K562 (cell line): ENCODE measurements at regions not wholly inside any gene's neighbourhood (a gene's known extent, or its start where the extent isn't known, plus 50 kb on each side); places are given as distances from the start of the nearest gene placed in this dataset.

Experiments used
- ATAC-seq: fragments of 200-7000 bp; cut with Tn5 transposase; 3 replicates; pipeline ENCODE4 v1.9.1; 2020; ENCODE audit warnings: moderate library complexity
- BruUV-seq: library from RNA; stranded (reverse); fragments of 400-500 nt; replicated peaks from 2 replicates; lab custom pipeline; 2021; lab: Mats Ljungman, UMichigan
- CTCF ChIA-PET: fragments of 300-600 bp; formaldehyde crosslinking; extraction: SDS; loops from one replicate; lab custom pipeline; 2021; ENCODE audit warnings: low intra/inter-chr PET ratio; lab: Yijun Ruan, JAX
- POLR2A ChIA-PET: fragments of 300-600, 350-650 bp; sonication (Branson Sonifier 250); formaldehyde crosslinking; extraction: SDS; loops from one replicate; lab custom pipeline; 2021; ENCODE audit warnings: antibody characterized with exemption, inconsistent platforms; lab: Yijun Ruan, JAX
- DNase-seq, 4 experiments: peaks; one replicate each; pipeline versions ENCODE4 v3.0.0 to v3.0.0-alpha.2; 2011 to 2018; ENCODE audit warnings: low spot score in 3 of 4, mixed read lengths in 3 of 4; ENCODE audit errors: extremely low read depth in 1 of 4
- FAIRE-seq: peaks from 2 replicates; lab custom pipeline; 2011; peaks lifted over from hg19 to GRCh38; lab: Jason Lieb, UNC
- H2AFZ ChIP-seq: 2 replicates; pipeline ENCODE4 v1.6.0; 2011; ENCODE audit warnings: low read depth, low read length, control low read depth, inconsistent platforms
- H3K27ac ChIP-seq: fragments of 200-600 bp; 3 replicates; pipeline ENCODE4 v1.8.0; 2011; ENCODE audit warnings: low read depth, mild to moderate bottlenecking, control low read depth, inconsistent platforms, low read length, moderate library complexity, mixed read lengths; ENCODE audit errors: extremely low read depth
- H3K27me3 ChIP-seq, 2 experiments: fragments of 300-600 bp in 1 of 2; 2 replicates in 1 of 2; 3 replicates in 1 of 2; pipeline versions ENCODE4 v1.6.0 to v1.8.0; 2011; ENCODE audit warnings: inconsistent platforms in 2 of 2, low read length in 2 of 2, mild to moderate bottlenecking in 1 of 2, mixed read lengths in 1 of 2, moderate library complexity in 1 of 2; ENCODE audit not compliant: control insufficient read depth in 2 of 2, insufficient read depth in 2 of 2
- H3K36me3 ChIP-seq: fragments of 300-600 bp; 3 replicates; pipeline ENCODE4 v1.8.0; 2011; ENCODE audit warnings: mild to moderate bottlenecking, low read length, inconsistent platforms; ENCODE audit not compliant: control insufficient read depth, insufficient read depth
- H3K4me1 ChIP-seq, 2 experiments: fragments of 200-600 bp in 1 of 2; replicated peaks in 1 of 2; 2 replicates in 1 of 2; 3 replicates in 1 of 2; pipeline versions ENCODE4 v1.5.1 to v1.8.0; 2011; ENCODE audit warnings: inconsistent platforms in 2 of 2, low read length in 2 of 2, mild to moderate bottlenecking in 1 of 2, mixed read lengths in 1 of 2, moderate library complexity in 1 of 2; ENCODE audit not compliant: control insufficient read depth in 2 of 2, insufficient read depth in 2 of 2
- H3K4me2 ChIP-seq: 2 replicates; pipeline ENCODE4 v1.6.1; 2011; ENCODE audit warnings: low read length, control low read depth, inconsistent platforms, mixed read lengths; ENCODE audit not compliant: insufficient read depth
- H3K4me3 ChIP-seq: fragments of 200-600 bp; sonication (generic), shearing (Covaris generic); 2 replicates; pipeline ENCODE4 v1.5.1; 2016; ENCODE audit warnings: control low read depth, inconsistent platforms
- H3K79me2 ChIP-seq: fragments of 200-600 bp; 3 replicates; pipeline ENCODE4 v1.8.0; 2011; ENCODE audit warnings: low read length, inconsistent platforms; ENCODE audit not compliant: control insufficient read depth, insufficient read depth
- H3K9ac ChIP-seq, 2 experiments: 2 replicates each; pipeline versions ENCODE4 v1.6.0 to v1.6.1; 2011; ENCODE audit warnings: low read depth in 2 of 2, low read length in 2 of 2, control low read depth in 1 of 2, inconsistent platforms in 1 of 2, mild to moderate bottlenecking in 1 of 2, mixed read lengths in 1 of 2; ENCODE audit not compliant: insufficient read depth in 1 of 2
- H3K9me1 ChIP-seq: one replicate; pipeline ENCODE4 v1.6.0; 2011; ENCODE audit warnings: inconsistent platforms, mild to moderate bottlenecking, low read length, moderate library complexity; ENCODE audit not compliant: control insufficient read depth, insufficient read depth
- H3K9me3 ChIP-seq: replicated peaks from 2 replicates; pipeline ENCODE4 v1.5.1; 2011; ENCODE audit warnings: low read depth, low read length, inconsistent platforms; ENCODE audit not compliant: control insufficient read depth, insufficient read depth
- H4K20me1 ChIP-seq: replicated peaks from 2 replicates; pipeline ENCODE4 v1.6.1; 2011; ENCODE audit warnings: low read length, inconsistent platforms, mixed read lengths; ENCODE audit not compliant: control insufficient read depth, insufficient read depth
- BCOR ChIP-seq: fragments of 450-650 bp; IDR thresholded peaks from 2 replicates; pipeline ENCODE4 v1.6.1; 2016
- ESRRA ChIP-seq: fragments of 450-650 bp; IDR thresholded peaks from 2 replicates; pipeline ENCODE4 v1.6.1; 2014; ENCODE audit warnings: low read depth, mild to moderate bottlenecking, moderate library complexity, borderline replicate concordance
- GABPA ChIP-seq: fragments of 200-800 bp; sonication (Bioruptor generic); conservative IDR thresholded peaks from 2 replicates; pipeline ENCODE4 v1.6.1; 2016; ENCODE audit warnings: low read depth, missing genetic modification characterization, missing compliant biosample characterization
- IFI16 ChIP-seq: fragments of 250-450 bp; sonication (Bioruptor Pico); IDR thresholded peaks from 2 replicates; pipeline ENCODE4 v2.1.2; 2022; ENCODE audit warnings: mild to moderate bottlenecking, inconsistent platforms
- MNT ChIP-seq, 2 experiments: fragments of 450-650 bp; conservative IDR thresholded peaks; 2 replicates each; pipeline ENCODE4 v1.6.1; 2017; ENCODE audit warnings: mild to moderate bottlenecking in 2 of 2, moderate library complexity in 2 of 2
- RFX7 ChIP-seq: fragments of 250-450 bp; sonication (Bioruptor Pico); IDR thresholded peaks from 2 replicates; pipeline ENCODE4 v1.5.1; 2021; ENCODE audit warnings: mild to moderate bottlenecking
- ZNF121 ChIP-seq: sonication (generic); formaldehyde crosslinking; conservative IDR thresholded peaks from 2 replicates; pipeline ENCODE4 v1.8.0; 2022; ENCODE audit warnings: missing genetic modification reagents
- ZNF263 ChIP-seq: sonication (generic); formaldehyde crosslinking; IDR thresholded peaks from 2 replicates; pipeline ENCODE4 v1.8.0; 2022; ENCODE audit warnings: mild to moderate bottlenecking, missing genetic modification reagents, borderline replicate concordance
- WGBS: fragments of 100-300 bp; shearing (Covaris generic); methylation state at CpG from one replicate; pipeline ENCODE4 v1.1.6; 2016; ENCODE audit warnings: low coverage, mixed read lengths; ENCODE audit not compliant: insufficient coverage; ENCODE audit errors: missing lambda C conversion rate; 5-methylcytosine and 5-hydroxymethylcytosine counted together
- in situ Hi-C: fragments of 300-500 bp; cut with MboI; formaldehyde crosslinking; loops from 4 replicates; pipeline ENCODE4 v1.15.0; 2018; ENCODE audit warnings: inconsistent platforms, mixed read lengths
- intact Hi-C: fragments of 100-400 bp; cut with micrococcal nuclease; formaldehyde crosslinking; loops from 2 replicates; pipeline ENCODE4 v1.14.2; 2022
- TF ChIP-seq, protein P1 (sequence below): fragments of 250-450 bp; sonication (Bioruptor Pico); IDR thresholded peaks from 2 replicates; pipeline ENCODE4 v1.8.0; 2021; ENCODE audit warnings: moderate library complexity, mild to moderate bottlenecking, inconsistent platforms

- WGBS = 0% methylated on average over 1 of the region's 1 CpG
- intact Hi-C loops = no loop called here
- Histone ChIP-seq H3K4me3 (no peak overlapping the region), H3K79me2 (no peaks in the 10 kb centered on the region), H3K9ac (no peak overlapping the region), H3K4me1 (no peaks in the 10 kb centered on the region), H3K36me3 (no peaks in the 10 kb centered on the region), H2AFZ (no peak overlapping the region)
- no TSS peak for BruUV-seq
- in situ Hi-C loops = no loop called here
- no peak for TF ChIP-seq ESRRA
- no peak for TF ChIP-seq ZNF263 (CRISPR knock-in tag)
- no peak for TF ChIP-seq GABPA
- no peak for TF ChIP-seq ZNF121 (CRISPR knock-in tag)
- no peak for TF ChIP-seq IFI16 (CRISPR knock-in tag)
- no peak for TF ChIP-seq RFX7 (CRISPR knock-in tag)
- no peak for TF ChIP-seq BCOR
- TF ChIP-seq, protein P1, sequence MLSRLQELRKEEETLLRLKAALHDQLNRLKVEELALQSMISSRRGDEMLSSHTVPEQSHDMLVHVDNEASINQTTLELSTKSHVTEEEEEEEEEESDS = no peak
- TF ChIP-seq MNT (conservative IDR thresholded peaks at IDR 0.05) = no peak
- TF ChIP-seq, all 486 proteins: peak for 0
- H3K4me2 ChIP-seq = no peak overlapping the region
- DNase-seq (no peak), ATAC-seq (no peak), FAIRE-seq (no peak)
- no peak overlapping the region for H3K27ac ChIP-seq
- no peaks in the 10 kb centered on the region for H4K20me1 ChIP-seq
- POLR2A ChIA-PET = interaction anchor here (0.6 kb wide), 1 partner anchor 1234 kb away, joined by 3 read pairs; no protein-coding TSS in a partner anchor
- CTCF ChIA-PET = no interaction called here
- H3K9me1 ChIP-seq = no peaks in the 10 kb centered on the region
- peaks cover 2 to 29% of the 10 kb centered on the region in 2 experiments; a peak in 3 of 5 replicates for H3K27me3 ChIP-seq
- H3K9me3 ChIP-seq = no peaks in the 10 kb centered on the region
Measured at GRCh38 chr13:99835442-99835841, 136.1 kb downstream of the ZIC5 start.
